HG02763 (cell line): ENCODE measurements at regions not wholly inside any gene's neighbourhood (a gene's known extent, or its start where the extent isn't known, plus 50 kb on each side); places are given as distances from the start of the nearest gene placed in this dataset.

ENCODE experiments used
- ATAC-seq: cut with Tn5 transposase; IDR thresholded peaks from one replicate; pipeline ENCODE4 v1.9.1; 2021; ENCODE audit warnings: mild to moderate bottlenecking, moderate library complexity; ENCODE audit not compliant: unreplicated experiment

- no peak for ATAC-seq
Observed at GRCh38 chr20:39893003-39893685, 795.9 kb downstream of the MAFB start.

- no peak for ATAC-seq
Observed at GRCh38 chr20:39890697-39891096, 798.3 kb downstream of the MAFB start.

GRCh38 chr20:39888310-39888709 is 800.7 kb downstream of the MAFB start:
- no peak for ATAC-seq

- no peak for ATAC-seq
Observed at GRCh38 chr20:39886650-39887190, 802.3 kb downstream of the MAFB start.

- ATAC-seq = no peak
Observed at GRCh38 chr20:39885975-39886649, 802.9 kb downstream of the MAFB start.

GRCh38 chr20:39882806-39883205 is 806.2 kb downstream of the MAFB start:
- no peak for ATAC-seq

GRCh38 chr20:39880890-39881289 is 808.1 kb downstream of the MAFB start:
- ATAC-seq = no peak

GRCh38 chr20:39879296-39879695 is 809.7 kb downstream of the MAFB start:
- no peak for ATAC-seq

- ATAC-seq = no peak
Observed at GRCh38 chr20:39878809-39879208, 810.2 kb downstream of the MAFB start.

- no peak for ATAC-seq
Observed at GRCh38 chr20:39878320-39878719, 810.7 kb downstream of the MAFB start.

- no peak for ATAC-seq
Observed at GRCh38 chr20:39877788-39878187, 811.2 kb downstream of the MAFB start.

GRCh38 chr20:39876976-39877635 is 811.9 kb downstream of the MAFB start:
- no peak for ATAC-seq

- no peak for ATAC-seq
Observed at GRCh38 chr20:39875492-39876110, 813.4 kb downstream of the MAFB start.

- peak; percentile 79 for ATAC-seq
Observed at GRCh38 chr20:39874049-39874893, 814.8 kb downstream of the MAFB start.

- no peak for ATAC-seq
Observed at GRCh38 chr20:39873286-39873685, 815.8 kb downstream of the MAFB start.

- ATAC-seq = no peak
Observed at GRCh38 chr20:39871013-39871412, 818.0 kb downstream of the MAFB start.

- no peak for ATAC-seq
Observed at GRCh38 chr20:39865446-39865845, 823.6 kb downstream of the MAFB start.

- no peak for ATAC-seq
Observed at GRCh38 chr20:39862470-39862891, 826.6 kb downstream of the MAFB start.

- ATAC-seq = no peak
Observed at GRCh38 chr20:39861381-39861780, 827.7 kb downstream of the MAFB start.

- ATAC-seq = no peak
Observed at GRCh38 chr20:39857835-39858234, 831.2 kb downstream of the MAFB start.
